DMS 273 (cell line): ENCODE measurements at regions not wholly inside any gene's neighbourhood (a gene's known extent, or its start where the extent isn't known, plus 50 kb on each side); places are given as distances from the start of the nearest gene placed in this dataset.
"Not testable (repeated sequence)": the region's sequence is repeated elsewhere in the genome, so short reads cannot be mapped to it uniquely, and the experiment has no call there.

Source experiments
- DNase-seq: peaks from one replicate; lab custom pipeline; 2025; ENCODE audit not compliant: unreplicated experiment; lab: John Stamatoyannopoulos, UW

GRCh38 chr7:67666359-67666758 is 669.7 kb downstream of the TYW1 start:
- not testable (repeated sequence) for DNase-seq

- DNase-seq, result no peak
These were observed 674.4 kb downstream of the TYW1 start for GRCh38 chr7:67671006-67671548.

GRCh38 chr7:67673861-67674260 is 677.2 kb downstream of the TYW1 start:
- no peak for DNase-seq

GRCh38 chr7:67674862-67675261 is 678.2 kb downstream of the TYW1 start:
- not testable (repeated sequence) for DNase-seq

GRCh38 chr7:67675971-67676370 is 679.3 kb downstream of the TYW1 start:
- no peak for DNase-seq

- no peak for DNase-seq
These were observed 681.8 kb downstream of the TYW1 start for GRCh38 chr7:67678419-67678818.

- DNase-seq, result no peak
These were observed 687.0 kb downstream of the TYW1 start for GRCh38 chr7:67683628-67684027.

- DNase-seq, result no peak
These were observed 694.1 kb downstream of the TYW1 start for GRCh38 chr7:67690700-67691099.

- peak; percentile 44 for DNase-seq
These were observed 695.8 kb downstream of the TYW1 start for GRCh38 chr7:67692425-67692824.

GRCh38 chr7:67696124-67696523 is 699.5 kb downstream of the TYW1 start:
- no peak for DNase-seq

- no peak for DNase-seq
These were observed 700.2 kb downstream of the TYW1 start for GRCh38 chr7:67696878-67697277.

- DNase-seq, result no peak
These were observed 701.7 kb downstream of the TYW1 start for GRCh38 chr7:67698354-67698753.

- no peak for DNase-seq
These were observed 709.2 kb downstream of the TYW1 start for GRCh38 chr7:67705850-67706249.

GRCh38 chr7:67711706-67712105 is 715.1 kb downstream of the TYW1 start:
- no peak for DNase-seq

GRCh38 chr7:67713451-67714056 is 716.9 kb downstream of the TYW1 start:
- DNase-seq, result no peak

- DNase-seq, result peak; percentile 64
These were observed 720.1 kb downstream of the TYW1 start for GRCh38 chr7:67716729-67717128.

GRCh38 chr7:67723591-67723990 is 727.0 kb downstream of the TYW1 start:
- no peak for DNase-seq

GRCh38 chr7:67724435-67724834 is 727.8 kb downstream of the TYW1 start:
- no peak for DNase-seq

GRCh38 chr7:67724955-67725354 is 728.3 kb downstream of the TYW1 start:
- no peak for DNase-seq

- no peak for DNase-seq
These were observed 728.8 kb downstream of the TYW1 start for GRCh38 chr7:67725423-67725822.

GRCh38 chr7:67729771-67730170 is 733.1 kb downstream of the TYW1 start:
- no peak for DNase-seq

GRCh38 chr7:67731704-67732103 is 735.1 kb downstream of the TYW1 start:
- no peak for DNase-seq

- no peak for DNase-seq
These were observed 736.3 kb downstream of the TYW1 start for GRCh38 chr7:67732898-67733297.
